ENCODE measurements at regions not wholly inside any gene's neighbourhood (a gene's known extent, or its start where the extent isn't known, plus 50 kb on each side); places are given as distances from the start of the nearest gene placed in this dataset.

- H3K79me2 ChIP-seq (ENCODE audit: control insufficient read depth, insufficient read depth, low read length) = no peaks in the 10 kb centered on the region
- no peak overlapping the region for H3K9ac ChIP-seq (replicated peaks; ENCODE audit: extremely low read depth, insufficient read depth, low read length)
- no peaks in the 10 kb centered on the region for H4K20me1 ChIP-seq (replicated peaks; ENCODE audit: control insufficient read depth, extremely low read depth, insufficient read depth, low read length)
- dilution Hi-C loops (cut with MboI; ENCODE audit: extremely low pct_ligation_motif_present, low sequenced_read_pairs) (no loop called here), intact Hi-C loops (cut with micrococcal nuclease) (no loop called here)
- no peak for DNase-seq (ENCODE audit: low read depth, low spot score)
- H3K36me3 ChIP-seq (ENCODE audit: control insufficient read depth in 2 of 2, extremely low read depth in 1 of 2, insufficient read depth in 2 of 2, low read length in 2 of 2) = no peaks in the 10 kb centered on the region
- H3K9me3 ChIP-seq (replicated peaks; ENCODE audit: control insufficient read depth, insufficient read depth, low read length) = no peaks in the 10 kb centered on the region
- H3K4me2 ChIP-seq (ENCODE audit: insufficient read depth, low read length) = no peak overlapping the region
- peaks cover 0 to 3% of the 10 kb centered on the region in 2 experiments for H3K27me3 ChIP-seq (ENCODE audit: control insufficient read depth in 2 of 2, insufficient read depth in 2 of 2, low read length in 2 of 2)
- ChIA-PET CTCF (interaction anchor here (1.2 to 2.4 kb wide), 2 partner anchors 11 to 31 kb away, joined by 3 to 6 read pairs; no protein-coding TSS in a partner anchor), POLR2A (no interaction called here)
- no peak overlapping the region for H3K27ac ChIP-seq (ENCODE audit: insufficient read depth, low read depth, low read length)
- BruUV-seq (replicated peaks) = no TSS peak
- TF ChIP-seq MYC (IDR thresholded peaks at IDR 0.05; ENCODE audit: low read depth, low read length) (no peak), POLR2AphosphoS5 (IDR thresholded peaks at IDR 0.05; ENCODE audit: insufficient read depth, low read depth, low read length) (no peak), POLR2A (IDR thresholded peaks at IDR 0.05; ENCODE audit: low read depth, low read length) (no peak), CTCF (IDR thresholded peaks at IDR 0.05; ENCODE audit: extremely low read depth in 1 of 2, insufficient read depth in 1 of 2, low read depth in 1 of 2, low read length in 2 of 2) (no peak), FOS (IDR thresholded peaks at IDR 0.05; ENCODE audit: borderline replicate concordance, insufficient read depth, low read length) (no peak), EZH2 (IDR thresholded peaks at IDR 0.05; ENCODE audit: borderline replicate concordance, low read depth, low read length, severe bottlenecking) (no peak), JUN (IDR thresholded peaks at IDR 0.05; ENCODE audit: borderline replicate concordance, insufficient read depth, insufficient read length, low read depth) (no peak), MAX (IDR thresholded peaks at IDR 0.05; ENCODE audit: insufficient read depth, insufficient read length) (no peak), GATA2 (IDR thresholded peaks at IDR 0.05; ENCODE audit: insufficient read depth, insufficient read length, low read depth, low read length) (no peak)
- H2AFZ ChIP-seq (ENCODE audit: low read depth, low read length) = no peak overlapping the region
- no peaks in the 10 kb centered on the region for H3K9me1 ChIP-seq (replicated peaks; ENCODE audit: control insufficient read depth, extremely low read depth, insufficient read depth, low read length)
- no peaks in the 10 kb centered on the region for H3K4me1 ChIP-seq (ENCODE audit: control insufficient read depth, extremely low read depth, insufficient read depth, low read length)
- no peak overlapping the region for H3K4me3 ChIP-seq (replicated peaks in 1 of 3; ENCODE audit: insufficient read depth in 1 of 3, low read depth in 1 of 3, low read length in 3 of 3)
- no peak for FAIRE-seq
These were observed 232.1 kb upstream of the SEMA3C start for GRCh38 chr7:81150951-81151361.
